GM18951 (cell line): ENCODE measurements at regions not wholly inside any gene's neighbourhood (a gene's known extent, or its start where the extent isn't known, plus 50 kb on each side); places are given as distances from the start of the nearest gene placed in this dataset.

Experiments
- POLR2A ChIP-seq: IDR thresholded peaks from 4 replicates; pipeline ENCODE4 v1.6.1; 2011; ENCODE audit warnings: mild to moderate bottlenecking; ENCODE audit not compliant: insufficient read length, insufficient read depth; ENCODE audit errors: extremely low read depth
- in situ Hi-C: fragments of 300-500 bp; cut with MboI; formaldehyde crosslinking; loops from one replicate; pipeline ENCODE4 v1.12.0; 2022; ENCODE audit warnings: low sequenced_read_pairs, mixed read lengths, inconsistent platforms; ENCODE audit not compliant: unreplicated experiment

DNA sequence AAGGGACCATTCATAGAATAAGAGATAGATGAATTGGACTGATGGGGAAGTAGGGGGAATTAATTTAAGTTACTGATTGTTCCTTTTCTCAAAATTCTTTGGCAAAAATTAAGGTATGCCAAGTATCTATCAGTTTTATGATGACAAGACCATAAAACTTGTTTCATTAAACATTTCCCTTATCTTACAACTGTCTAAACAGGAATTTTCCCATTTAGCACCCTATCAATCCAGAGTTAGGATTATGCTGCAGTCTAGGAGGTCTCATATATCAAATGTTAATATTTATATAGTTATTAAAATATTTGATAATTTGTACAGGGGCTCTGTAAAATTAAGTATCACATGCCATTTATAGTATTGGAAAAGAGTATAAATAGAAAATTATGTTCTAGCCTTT lies 51.5 kb upstream of the ARID1B start:
- TF ChIP-seq POLR2A: no peak
- in situ Hi-C loops: no loop called here

DNA sequence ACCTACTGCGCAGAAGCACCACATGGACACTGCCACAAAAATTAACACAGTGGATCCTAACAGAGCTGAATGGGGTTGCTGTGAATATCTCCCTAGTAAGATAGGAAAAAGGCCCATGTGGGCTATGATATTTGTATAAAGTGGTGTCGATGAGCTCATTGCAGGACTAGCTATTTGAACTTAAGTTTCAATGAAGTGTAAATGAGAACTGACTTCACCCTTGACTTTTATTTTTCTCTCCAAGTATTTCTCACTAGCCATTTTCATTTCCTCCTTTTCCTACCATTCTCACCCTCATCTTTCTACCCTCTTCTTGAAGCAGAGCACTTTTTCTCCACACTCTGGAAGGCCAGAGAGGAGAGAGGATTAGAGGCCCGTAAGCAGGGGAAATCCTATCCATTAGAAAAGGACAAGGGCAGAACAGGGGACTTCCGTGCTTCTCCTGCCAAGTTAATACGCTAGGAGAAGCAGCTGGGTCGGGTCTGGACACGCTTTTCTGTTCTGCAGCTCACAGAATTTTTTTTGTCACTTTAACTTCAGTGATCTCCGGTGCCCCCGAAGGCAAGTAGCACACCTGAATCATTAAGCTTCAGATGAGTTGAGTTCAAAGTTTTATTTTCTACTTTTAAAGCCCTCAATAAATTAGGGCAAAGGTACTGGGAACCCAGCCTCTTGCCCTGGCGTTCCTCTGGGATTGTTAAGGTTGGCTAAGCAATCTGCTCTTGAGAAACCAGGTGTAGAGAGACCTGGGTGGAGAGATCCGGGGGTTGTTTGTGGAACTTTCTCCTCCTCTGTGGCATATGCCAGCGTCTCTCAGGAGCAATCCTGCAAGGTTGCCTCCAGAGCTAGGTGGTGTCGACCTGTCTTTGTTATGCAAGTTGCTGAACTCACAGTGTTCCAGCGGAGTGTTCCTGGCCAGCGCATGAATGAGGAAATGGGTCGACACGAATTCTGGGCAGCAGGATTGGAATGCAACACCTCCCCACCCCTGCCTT lies 56.2 kb upstream of the ARID1B start:
- in situ Hi-C loops: no loop called here
- TF ChIP-seq POLR2A: no peak

DNA sequence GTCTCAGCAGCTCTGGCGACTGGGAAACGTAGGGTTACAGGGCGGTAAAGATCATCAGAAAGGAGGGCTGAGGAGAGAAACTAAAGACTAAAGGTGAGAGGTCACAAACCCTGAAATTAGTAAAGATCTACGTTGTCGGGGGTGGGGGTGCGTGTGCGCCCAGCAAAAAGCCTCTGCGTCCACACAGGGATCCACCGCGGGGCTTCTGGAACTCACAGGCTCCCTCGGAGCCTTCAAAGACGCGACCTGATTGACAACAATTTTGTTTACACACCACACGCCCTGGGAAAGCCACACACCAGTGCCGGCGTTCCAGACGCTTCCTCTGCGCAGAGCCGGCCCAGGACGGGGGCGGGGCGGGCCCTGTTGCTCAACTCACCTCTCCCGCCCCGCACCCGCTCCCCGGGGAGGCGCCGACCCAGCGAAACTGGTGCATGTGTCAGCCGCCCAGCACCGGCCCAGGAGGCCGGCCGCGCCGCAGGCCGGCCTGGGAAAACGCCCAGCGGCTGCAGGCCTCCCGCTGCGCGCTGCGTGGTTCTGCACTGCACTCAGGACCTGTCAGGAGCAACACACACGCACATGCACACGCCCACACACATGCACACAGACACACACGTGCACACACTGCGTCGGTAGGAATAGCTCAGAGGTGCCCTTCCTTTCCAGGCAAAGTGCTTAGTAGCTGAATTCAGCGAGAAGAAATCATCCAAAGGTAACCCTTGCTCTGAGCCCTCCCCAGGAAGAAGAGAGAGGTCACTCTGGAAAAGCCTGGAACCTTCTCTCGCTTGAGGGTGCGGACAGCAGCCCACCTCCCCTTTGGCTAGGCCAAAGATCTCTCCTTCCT lies 57.2 kb upstream of the ARID1B start:
- TF ChIP-seq POLR2A: peak; percentile 51
- in situ Hi-C loops: no loop called here

DNA sequence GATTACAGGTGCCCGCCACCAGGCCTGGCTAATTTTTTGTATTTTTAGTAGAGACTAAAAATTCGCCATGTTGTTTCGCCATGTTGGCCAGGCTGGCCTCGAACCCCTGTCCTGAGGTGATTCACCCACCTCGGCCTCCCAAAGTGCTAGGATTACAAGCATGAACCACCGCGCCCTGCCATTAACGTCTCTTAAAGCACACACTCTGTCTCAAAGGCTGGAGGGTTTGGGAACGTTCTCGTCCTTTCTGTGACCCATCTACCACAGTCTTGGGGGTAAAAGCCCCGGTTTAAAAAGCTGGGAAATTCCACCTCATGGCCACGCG lies 57.8 kb upstream of the ARID1B start:
- in situ Hi-C loops: no loop called here
- TF ChIP-seq POLR2A: no peak

DNA sequence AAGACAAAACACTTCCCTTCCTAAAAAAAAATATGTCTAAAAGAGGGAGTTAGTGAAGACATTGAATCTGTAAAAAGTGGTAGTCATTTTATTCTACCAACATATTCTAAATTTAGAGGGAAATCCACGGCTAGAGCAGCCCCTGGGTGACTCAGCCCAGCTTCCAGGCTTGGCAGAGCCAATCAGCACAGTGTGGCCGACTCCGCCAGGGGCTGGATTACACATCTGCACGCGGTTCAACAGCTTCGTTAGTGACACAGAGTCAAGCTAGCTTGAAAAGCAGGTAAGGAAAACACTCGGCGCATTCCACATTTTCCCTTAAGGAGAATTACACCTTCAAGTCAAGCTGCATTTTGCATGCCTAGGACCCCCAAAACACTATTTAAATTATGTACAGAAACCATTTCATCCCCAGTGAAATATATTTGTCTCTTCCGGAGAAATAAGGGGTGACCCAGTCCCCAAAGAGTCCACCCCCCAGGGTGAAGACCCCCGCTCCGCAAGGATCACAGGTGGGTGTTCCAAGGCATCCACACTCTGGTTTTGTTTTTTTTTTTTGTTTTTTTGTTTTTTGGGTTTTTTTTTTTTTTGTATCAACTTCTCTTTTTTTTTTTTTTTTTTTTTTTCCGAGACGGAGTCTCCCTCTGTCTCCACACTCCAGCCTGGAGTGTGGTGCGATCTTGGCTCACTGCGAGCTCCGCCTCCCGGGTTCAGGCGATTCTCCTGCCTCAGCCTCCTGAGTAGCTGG lies 58.4 kb upstream of the ARID1B start:
- in situ Hi-C loops: no loop called here
- TF ChIP-seq POLR2A: no peak

DNA sequence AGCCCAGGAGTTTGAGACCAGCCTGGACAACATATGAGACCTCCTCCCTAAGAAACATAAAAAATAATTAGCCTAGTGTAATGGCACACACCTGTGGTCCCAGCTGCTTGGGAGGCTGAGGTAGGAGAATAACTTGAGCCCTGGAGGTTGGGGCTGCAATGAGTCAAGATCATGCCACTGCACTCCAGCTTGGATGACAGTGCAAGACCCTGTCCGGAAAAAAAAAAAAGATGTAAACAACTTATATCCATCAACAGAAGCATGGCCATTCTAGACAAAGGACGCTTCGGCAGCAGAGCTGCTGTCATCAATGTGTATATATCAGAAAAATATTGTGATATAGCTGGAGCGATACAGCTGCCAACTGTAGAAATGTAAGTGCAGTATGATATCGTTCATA lies 59.6 kb upstream of the ARID1B start:
- no peak for TF ChIP-seq POLR2A
- in situ Hi-C loops: no loop called here

DNA sequence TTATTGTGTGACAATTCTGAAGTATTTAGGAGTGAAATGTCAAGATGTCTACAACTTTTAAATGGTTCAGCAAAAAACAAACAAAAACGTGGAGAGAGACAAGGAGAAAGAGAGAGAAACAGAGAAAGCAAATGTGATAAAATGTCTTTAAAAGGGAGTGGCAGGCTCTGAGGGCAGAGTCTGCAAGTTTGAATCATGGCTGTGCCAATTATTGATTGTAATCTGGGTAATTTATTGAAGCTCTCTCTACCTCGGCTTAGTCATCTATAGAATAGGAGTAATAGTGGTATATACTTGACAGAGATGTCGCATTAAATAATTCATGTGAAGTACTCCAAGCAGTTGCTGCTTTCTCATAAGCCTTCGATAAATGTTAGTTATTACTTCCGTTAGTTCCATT lies 61.3 kb upstream of the ARID1B start:
- in situ Hi-C loops: no loop called here
- no peak for TF ChIP-seq POLR2A

DNA sequence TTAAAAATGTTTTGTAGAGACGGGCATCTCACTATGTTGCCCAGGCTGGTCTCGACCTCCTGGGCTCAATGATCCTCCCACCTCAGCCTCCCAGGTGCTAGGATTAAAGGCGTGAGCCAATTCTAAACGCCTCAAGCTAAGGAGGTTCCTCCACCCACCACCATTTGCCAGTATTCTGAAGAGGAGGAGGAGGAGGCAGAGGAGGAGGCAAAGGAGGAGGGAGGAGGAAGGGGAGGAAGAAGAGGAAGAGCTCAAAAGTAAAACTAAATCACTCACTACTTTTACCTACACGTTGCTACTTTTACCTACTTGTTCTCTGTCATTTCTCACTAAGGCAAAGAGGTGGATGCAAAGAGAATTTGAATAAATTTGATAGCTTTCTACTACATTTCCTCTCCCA lies 63.6 kb upstream of the ARID1B start:
- in situ Hi-C loops: no loop called here
- no peak for TF ChIP-seq POLR2A

DNA sequence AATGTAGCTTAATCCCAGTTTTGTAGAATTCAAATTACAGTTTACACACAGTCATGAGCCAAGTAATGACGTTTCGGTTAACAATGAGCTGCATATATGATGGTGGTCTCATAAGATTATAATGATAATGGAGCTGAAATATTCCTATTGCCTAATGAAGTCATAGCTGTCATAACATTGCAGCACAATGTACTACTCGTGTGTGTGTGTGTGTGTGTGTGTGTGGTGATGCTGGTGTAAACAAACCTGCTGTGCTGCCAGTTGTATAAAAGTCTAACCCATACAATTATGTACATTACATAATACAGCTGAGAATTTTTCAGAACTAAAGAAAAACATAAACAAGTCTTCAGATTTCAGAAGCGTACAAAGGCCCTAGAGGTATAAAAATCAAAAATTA lies 66.7 kb upstream of the ARID1B start:
- TF ChIP-seq POLR2A: no peak
- in situ Hi-C loops: no loop called here

DNA sequence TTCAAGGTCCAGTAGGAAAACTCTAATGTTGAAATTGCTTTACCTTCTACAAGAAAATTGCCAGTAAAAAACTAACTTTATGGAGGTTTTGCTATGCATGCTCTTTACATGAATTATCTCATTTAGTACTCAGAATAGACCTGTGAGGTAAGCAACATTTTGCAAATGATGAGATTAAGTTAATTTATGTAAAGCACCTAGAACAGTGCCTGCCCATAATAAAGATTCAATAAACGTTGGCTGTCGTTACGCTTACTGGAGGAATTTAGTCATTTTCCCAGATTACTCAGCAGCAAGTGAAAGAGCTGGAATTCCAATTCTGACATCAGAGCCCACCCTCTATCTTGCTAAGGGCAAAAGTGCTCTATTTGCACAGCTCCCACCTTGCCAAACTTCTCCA lies 69.4 kb upstream of the ARID1B start:
- in situ Hi-C loops: no loop called here
- no peak for TF ChIP-seq POLR2A

DNA sequence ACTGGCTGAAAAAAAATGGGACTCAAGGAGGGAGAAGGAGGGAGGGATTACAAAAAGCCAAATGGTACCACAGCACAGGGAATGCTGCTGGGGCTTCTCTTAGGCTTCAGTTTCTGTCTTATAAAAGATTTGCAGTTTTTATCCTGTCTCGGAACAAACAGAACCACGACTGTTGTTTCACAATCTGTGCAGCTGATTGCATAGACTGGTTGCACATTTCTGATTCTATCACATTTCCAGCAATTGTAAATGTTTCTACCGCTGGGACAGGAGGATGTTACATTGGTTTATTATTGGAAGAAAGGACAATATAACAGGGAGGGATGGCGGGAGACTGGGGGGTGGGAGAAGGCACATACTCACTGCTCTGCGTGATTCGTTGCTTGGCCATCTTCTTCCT lies 73.5 kb upstream of the ARID1B start:
- TF ChIP-seq POLR2A: no peak
- in situ Hi-C loops: no loop called here

DNA sequence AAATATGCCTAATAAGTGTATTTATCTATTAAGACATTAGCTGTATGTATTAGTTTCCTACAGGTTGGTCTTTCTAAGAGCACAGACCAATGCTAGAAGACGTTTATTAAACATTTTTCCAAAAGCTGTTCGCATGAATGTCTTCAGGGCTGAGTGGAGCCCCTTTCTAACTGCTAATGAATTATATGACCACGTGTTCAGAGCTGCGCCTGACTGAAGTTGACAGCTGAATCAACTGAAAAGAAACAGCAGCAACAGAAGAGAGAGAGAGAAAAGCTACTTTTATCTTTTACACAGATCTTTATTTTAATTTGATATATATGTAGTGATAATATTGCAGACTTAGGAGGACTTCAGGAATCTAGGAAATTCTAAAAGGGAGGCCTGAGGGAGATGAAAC lies 75.2 kb upstream of the ARID1B start:
- in situ Hi-C loops: no loop called here

DNA sequence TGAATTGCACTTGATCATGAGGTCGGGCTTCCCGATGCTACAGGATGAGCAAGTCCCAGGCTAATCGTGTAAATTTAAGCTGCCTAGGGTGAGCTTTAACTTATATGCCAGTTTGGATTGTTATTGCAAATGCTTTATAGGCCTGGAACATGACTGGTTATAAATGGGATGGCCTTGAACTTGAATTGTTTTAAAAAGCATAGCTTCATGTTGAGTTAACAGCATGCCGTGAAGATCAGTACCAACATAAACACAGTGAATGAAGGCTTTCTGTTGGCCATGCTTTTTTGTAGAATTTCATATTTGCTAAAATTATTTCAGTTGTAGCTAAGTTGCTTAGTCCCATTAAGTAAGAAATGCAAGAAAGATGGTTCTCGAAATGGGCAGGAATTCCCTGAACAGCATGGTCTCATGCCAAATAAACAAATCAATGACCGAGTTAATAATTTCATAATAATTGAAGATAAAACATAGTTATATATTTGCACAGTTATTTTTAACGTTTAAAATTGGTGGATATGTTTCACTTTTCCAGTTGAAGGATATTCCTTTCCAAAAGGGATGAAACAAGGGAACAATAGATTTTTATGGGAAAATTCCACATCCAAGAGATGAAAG lies 76.6 kb upstream of the ARID1B start:
- in situ Hi-C loops: no loop called here
- no peak for TF ChIP-seq POLR2A

More for the DNA sequence above, 75.2 kb upstream of the ARID1B start:
- no peak for TF ChIP-seq POLR2A
